ENCODE measurements at regions not wholly inside any gene's neighbourhood (a gene's known extent, or its start where the extent isn't known, plus 50 kb on each side); places are given as distances from the start of the nearest gene placed in this dataset.

DNA sequence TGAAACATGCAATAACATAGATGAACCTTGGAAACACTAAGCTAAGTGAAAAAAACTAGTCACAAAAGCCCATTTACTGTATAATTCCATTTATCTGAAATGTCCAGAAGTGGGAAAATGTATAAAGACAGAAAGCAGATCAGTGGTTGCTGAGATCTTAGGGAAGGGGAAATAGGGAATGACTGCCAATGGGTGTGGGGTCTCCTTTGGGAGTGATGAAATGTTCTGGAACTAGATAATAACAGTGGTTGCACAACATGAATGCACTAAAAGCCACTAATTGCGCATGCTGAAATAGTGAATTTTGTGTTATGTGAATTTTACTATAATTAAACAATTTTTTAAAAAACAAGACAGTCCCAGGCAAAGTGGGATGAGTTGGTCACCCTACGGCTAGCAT is 472.8 kb downstream of the CCDC171 start:
- DNase-seq: no peak

DNA sequence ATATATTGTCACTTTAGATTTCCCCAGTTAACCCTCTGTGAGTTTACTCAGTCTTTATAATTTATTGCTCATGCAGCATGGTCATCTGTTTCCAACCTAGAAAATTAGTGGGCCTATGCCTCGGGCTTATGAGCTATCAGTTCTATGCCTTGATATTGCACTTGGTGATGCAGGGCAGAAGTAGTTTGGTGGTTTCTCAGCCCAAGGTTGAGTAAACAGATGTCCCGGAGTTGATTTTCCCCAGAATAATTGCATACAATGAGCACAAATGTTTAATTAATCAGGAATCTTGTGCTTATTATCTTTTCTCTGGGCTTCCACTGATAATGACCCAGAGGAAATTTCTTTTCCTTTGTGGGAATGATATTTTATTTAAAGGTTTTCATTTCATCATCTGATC is 474.0 kb downstream of the CCDC171 start:
- DNase-seq: no peak

DNA sequence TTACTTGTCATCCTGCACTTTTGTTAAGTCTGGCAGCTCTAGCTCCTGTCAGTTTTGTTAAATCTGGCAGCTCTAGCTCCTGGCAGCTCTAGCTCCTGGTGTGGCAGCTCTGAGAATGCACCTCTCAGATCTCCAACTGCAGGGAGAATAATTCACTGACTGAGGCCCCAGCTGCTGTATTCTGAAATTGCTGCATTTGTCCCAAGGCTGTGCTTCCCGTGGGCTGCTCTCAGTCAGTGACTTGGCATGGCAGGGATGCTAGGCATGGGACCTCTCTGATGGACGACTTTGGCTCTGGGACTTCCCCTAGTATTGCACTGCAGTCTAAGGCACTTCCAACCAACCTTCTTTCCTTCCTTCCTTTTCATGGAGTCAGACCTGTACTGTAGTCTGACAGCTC is 475.7 kb downstream of the CCDC171 start:
- DNase-seq: no peak

DNA sequence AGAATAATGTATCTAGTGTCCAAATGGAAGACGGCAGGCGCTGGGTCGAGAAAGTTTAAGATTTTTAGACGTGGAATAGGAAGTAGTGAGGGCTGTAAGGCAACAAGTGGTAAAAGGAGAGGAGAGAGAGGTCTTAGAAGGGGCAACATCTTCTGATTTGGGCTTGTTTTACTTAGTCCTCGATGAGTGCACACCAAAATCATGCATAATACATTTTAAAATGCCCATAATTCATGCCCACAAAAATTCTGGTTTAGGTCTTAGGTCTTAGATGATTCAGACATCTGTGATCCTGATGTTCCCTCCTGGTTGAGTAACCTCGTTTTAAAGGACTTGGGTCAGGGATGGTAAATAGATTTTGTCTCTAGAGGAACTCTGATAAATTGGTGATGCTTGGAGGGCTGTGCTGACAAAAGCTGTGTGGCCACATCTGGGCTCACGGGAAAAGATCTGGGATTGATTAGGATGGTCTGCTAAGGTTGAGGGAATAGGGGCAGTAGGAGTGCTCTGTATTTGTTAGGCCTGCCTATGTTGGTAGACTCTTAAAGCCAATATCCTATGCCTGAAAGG is 476.3 kb downstream of the CCDC171 start:
- no peak for DNase-seq

DNA sequence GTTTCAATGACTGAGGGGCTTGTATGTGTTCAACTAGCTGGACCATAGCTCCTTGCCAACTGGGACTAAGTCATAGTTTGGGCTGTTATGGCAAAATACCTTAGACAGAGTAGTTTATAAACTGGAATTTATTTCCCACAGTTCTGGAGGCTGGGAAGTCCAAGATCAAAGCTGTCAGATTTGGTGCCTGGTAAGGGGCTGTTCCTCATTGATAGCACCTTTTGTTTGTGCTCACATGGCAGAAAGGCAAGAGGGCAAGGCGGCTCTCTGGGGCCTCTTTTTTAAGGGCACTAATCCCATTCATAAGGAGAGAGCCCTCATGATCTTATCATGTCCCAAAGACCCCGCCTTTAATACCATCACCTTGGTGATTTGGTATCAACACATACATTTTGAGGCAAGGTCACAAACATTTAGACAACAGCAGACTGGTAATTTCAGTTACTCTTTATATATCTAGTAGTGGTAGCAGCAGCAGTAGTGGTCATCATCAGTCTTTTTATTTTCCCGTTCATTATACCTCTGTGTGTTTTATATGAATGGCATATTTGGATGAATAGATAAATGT is 477.0 kb downstream of the CCDC171 start:
- DNase-seq: no peak

DNA sequence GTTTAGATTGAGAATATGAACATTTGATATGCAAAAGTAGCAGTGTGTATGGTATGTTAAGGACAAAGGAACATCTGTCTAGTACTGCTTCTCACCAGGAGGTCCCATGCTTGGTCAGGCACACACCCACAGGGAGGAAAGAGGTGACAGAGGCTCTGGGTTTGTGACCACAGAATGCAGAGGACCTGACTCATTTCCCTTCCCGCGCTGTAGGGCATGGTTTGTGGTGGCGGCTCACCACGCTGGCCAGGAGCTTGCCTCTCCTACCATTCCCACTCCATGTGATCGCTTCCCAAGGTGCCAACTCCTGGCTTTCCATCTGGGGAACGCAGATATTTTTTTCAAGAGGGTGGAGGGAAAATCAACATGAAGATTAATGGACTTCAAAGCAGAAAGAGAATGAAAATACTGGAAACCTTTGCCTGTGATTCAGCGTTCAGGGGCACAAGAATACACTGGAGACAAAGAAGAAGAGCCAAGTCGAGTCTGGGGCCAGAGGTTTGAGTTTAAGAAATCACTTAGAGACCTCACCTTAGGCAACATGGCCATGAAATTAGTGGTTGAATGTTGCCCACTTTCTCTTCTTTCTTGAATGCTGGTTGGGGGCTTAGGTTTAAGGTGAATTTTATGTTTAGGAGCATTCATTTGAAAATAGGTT is 477.8 kb downstream of the CCDC171 start:
- DNase-seq: no peak

DNA sequence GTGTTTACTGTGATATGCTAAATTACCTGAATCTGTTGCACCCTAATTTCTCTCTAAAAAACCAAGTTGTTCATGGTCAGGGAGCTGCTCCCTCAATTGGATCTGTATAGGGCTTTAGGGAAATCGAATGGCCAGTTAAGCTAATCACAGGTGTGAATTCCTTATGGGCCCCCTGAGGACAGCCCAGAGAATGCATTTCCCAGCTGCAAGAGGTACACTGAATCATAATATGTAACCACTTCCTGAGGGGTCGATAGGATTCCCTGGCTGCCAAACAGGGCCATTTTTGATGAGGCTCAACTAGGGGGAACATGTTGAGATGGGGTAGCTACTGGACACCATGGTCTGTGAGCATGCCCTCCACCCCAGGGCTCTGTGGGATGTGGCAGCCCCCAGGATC is 478.6 kb downstream of the CCDC171 start:
- DNase-seq: no peak

DNA sequence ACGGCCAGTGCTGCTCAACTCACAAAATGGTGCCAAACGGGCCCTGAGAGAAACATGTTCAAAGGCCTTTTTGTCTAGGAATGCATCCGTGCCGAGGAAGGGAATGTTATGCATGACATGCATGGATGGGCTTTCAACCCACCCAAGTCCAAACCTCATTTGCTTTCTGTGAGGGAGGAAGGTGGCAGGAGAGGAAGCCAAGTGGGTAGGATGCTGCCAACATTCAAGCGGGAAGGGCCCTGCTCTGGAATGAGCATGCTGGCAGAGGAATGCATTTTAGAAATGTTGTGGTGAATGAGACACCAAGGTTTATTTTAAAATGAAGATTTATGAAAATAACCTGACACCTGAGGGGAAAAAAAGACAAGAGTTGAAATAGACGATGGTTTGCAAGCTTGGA is 479.1 kb downstream of the CCDC171 start:
- DNase-seq: no peak

DNA sequence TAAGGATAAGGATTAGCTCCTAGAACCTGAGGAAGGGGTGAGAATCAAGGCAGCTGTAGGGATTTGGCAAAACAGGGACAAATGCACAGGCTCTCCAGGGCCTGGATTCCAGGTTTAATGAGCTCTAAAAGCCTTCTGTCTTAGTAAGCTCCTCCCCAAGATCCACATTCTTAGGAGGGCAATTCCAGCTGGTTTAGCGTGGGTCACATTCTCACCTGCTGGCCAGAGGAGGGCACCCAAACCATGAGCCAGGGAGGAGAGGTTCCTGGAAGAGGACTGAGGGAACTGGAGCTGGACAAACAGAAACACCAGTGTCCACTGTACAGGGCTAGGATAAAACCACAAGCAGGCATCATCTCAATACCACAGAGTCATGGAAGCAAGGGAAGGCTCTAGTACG is 480.0 kb downstream of the CCDC171 start:
- DNase-seq: no peak

DNA sequence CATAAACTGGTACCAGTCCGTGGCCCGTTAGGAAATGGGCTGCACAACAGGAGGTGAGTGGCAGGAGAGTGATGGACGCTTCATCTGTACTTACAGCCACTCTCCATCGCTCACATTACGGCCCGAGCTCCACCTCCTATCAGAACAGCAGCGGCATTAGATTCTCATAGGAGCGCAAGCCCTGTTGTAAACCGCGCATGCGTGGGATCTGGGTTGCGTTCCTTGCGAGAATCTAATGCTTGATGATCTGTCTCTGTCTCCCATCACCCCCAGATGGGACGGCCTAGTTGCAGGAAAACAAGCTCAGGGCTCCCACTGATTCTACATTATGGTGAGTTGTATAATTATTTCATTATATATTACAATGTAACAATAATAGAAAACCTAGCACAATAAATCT is 480.4 kb downstream of the CCDC171 start:
- no peak for DNase-seq

DNA sequence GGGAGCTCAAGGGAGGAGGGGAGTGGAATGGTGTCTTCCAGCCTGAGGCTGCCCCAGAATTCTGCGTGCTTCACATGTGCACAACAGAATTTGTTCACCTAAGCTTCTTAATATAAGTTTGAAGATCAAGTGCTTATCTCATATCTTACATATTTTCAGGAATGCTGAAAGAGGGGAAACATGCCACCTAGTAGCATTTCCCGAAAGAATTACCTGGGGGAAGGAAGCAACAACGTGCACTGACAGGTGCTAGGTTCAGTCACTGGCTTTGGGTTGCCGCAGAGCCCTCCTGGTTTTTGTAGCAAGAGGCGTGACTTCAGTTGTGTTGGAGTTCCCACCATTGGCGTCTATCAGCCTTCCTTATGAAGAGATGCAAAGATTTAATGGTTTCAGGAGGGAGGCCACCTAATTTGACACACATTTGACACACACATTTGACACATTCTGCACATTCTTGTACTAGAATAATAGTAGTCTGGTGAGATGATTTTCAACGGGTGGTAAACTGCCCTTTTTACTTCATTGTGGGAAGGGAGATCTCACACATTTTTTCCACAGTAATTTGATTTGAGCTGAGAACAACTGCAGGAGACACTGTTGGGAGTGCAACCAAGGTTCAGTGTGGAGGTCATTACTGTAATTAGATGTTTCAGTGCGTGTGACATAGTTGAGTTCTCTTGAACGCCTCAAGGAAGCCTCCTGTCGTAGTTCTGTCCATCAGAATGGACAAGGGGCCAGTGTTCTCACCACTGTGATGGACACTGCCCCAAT is 481.3 kb downstream of the CCDC171 start:
- no peak for DNase-seq

DNA sequence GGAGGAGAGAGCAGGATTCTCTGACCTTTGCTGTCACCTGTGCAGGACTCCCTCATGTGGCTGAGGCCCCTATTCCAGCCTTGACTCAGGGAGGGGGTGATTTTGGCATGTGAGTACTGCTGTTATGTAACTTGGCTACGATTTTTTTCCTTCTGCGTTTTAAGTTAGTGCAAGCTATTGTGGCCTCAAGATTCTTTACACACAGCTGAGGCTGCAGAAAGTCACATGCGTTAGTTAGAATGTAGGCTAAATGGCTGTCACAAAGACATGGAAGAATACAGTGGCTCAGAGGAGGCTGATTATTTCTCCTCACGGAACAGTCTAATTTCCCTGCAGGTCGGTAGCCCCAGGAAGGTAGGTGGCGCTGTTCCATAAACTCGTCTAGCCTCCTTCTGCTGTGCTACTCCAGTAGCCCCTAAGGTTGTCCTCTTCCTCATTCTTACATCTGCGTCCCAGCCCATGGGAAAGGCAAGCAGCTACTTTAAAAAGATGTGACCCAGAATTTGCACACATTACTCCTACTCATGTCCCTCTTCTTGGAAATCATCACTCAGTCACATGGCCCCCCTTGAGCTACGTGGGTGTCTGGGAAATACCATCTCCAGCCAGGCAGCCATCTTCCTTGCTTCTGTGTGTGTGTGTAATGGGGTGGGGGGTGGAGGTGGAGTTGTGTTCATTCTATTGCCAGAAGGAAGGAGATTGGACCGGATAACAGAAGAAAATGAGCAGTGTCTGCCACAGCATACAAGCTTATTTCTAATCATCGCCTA is 486.6 kb downstream of the CCDC171 start:
- no peak for DNase-seq

DNA sequence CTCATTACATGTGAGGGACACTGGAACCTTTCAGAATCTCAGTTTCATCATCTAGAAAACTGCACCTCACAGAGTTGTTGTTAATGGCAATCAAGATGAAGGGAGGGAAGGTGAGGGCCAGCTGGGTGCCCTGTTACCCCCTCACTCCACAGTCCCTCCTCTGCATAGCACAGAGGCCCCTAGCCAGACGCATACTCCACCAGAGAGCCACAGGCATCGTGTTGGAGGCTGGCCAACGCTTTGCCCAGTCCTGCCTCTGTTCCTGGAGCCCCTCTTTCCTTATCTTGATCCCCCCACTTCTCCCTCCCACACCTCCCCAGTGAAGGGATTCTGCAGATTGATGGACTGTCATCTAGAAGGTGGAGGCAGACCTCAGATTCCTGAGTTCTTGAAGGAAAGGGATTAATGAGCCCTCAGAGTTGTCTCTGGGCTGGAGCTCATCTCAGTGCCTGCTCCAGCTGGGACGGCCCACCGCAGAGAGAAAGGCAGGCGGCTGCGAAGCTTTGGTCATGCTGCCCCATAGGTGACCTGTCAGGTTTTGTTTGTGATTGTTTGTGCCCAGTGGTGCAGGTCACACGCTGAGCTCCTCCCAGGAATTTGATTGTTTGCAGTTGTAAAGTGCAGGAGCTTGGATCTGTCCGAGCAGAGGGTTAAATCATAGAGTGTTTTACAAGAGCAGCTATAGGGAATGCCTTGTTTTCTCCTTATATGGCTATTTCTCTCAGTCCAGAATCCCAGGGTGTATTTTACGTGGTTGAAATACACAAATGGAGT is 487.3 kb downstream of the CCDC171 start:
- DNase-seq: no peak

DNA sequence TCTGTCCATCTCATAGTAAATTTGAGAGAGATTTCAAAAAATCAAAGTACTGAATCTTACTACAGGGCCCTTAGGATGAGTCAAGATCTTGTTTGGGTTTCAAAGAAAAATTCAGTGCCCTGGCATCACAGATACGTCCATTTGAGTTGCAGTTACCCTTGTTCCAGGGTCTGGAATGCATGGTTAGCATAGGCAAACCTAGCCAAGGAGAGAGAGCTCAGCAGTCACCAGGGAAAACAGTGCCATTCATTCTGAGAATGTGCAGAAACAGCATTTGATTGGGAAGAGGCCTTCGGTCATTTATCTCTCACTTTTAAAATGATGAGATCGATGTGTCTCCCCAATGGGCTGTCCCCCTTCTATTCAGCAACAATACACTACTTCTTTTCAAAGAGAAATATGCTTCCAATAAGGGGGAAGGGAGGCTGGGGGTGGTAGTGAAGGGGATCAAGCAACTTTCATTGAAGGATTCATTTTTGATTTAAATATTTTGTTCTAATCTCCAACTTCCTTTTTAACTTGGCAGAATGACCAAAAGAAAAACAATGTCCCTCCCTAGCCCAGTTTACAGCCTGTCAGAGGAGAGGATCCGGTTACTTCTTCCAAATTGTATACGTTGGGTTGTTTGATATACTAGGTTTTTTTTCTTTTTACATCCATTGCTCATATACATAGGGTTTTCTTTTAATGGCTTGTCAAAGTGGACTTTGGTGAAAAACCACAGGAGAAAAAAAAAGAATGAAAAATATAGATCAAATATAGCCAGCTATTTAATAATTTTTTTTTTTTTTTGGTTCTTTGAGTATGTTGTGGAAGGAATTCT is 491.1 kb downstream of the CCDC171 start:
- DNase-seq: no peak

DNA sequence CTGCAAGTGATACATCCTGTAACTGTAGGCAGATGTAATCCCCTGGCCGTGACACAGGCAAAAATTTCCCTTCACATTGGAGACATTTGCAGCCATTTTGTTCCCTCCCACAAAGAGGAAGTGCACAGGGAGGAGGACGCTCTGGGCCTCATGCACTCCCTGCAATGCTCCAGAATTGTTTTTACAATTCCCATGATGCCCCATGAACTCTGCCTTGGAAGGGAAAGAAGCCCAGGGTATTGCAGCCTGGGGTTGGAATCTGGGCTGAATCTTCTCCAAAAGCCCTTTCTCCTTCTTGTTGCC is 491.7 kb downstream of the CCDC171 start:
- DNase-seq: no peak

DNA sequence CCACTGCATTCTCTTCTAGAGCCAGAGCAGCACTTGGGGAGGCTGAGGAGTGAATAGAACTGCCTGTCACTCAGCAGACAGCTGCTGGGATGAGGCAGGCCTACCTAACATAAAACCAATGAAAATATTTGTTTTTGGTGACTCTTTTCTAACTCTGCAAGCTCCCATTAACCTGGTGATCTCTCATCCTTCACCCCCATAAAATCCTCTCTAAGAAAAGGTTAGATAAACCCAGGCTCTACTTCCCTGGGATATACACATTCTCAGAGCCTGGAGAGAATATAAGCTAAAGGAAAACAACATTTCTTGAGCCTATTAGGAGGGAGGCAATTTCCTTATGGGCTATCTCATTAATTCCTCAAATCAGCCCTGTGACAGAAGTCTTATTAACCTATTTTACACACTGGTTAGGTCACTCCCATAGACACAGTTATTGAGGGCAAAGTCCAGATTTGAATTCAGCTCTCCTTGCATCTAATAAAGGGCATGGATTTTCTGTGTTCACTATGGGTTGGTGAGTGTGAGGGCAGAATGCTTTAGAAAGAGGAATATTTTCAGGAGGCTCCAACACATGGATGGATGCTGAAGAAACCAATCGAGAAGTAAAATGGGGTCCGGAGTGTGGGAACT is 492.9 kb downstream of the CCDC171 start:
- DNase-seq: no peak

DNA sequence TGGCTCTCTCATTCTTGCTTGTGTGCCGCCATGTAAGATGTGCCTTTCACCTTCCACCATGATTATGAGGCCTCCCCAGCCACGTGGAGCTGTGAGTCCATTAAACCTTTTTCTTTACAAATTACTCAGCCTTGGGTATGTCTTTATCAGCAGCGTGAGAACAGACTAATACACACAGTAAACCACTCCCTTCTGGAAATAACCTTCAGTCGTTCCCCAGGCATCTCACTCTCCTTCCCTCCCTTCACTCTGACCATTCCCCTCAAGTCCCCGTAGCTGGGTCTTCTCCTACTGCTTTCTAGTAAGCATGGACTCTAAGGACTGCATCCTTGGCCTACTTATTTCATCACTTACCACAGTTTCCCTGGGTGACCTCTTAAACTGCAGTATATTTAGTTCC is 493.9 kb downstream of the CCDC171 start:
- DNase-seq: no peak

DNA sequence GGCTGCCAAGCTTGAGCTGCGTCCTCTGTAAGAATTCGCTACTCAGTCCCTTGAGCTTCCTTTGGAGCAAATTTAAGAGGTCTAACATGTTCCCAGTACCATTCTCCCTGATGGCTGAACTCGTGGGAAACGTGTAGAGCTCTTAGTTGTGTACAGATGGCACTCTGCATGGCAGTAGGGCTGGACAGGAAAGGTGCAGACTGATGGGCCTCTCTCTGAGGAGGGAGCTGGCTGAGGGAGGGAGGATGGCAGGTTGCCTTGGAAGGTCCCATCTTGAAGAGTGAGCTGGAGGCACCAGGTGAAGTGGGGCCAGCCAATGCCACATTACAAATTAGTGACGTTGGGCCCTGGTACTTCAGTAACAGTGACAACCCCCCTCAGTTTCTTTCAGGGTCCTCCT is 495.3 kb downstream of the CCDC171 start:
- DNase-seq: no peak

DNA sequence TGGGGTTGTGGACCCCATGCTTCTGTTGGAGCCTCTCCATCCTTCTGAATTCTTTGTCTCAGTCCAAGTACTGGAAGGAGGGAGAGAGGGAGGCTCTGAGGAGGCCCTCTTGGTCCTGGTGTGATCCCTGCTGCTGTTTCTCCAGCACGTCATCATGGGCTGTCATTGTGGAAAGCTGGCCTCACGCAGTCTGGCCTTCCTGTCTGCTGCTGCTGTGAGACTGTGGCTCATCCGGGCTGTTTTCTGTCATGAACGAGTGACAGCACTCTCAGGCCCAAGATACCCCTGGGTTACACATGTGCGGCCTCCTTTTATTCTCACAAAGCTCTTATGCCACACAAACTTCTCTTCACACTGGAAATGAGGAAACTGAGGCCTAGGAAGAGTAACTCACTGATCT is 499.3 kb downstream of the CCDC171 start:
- no peak for DNase-seq

DNA sequence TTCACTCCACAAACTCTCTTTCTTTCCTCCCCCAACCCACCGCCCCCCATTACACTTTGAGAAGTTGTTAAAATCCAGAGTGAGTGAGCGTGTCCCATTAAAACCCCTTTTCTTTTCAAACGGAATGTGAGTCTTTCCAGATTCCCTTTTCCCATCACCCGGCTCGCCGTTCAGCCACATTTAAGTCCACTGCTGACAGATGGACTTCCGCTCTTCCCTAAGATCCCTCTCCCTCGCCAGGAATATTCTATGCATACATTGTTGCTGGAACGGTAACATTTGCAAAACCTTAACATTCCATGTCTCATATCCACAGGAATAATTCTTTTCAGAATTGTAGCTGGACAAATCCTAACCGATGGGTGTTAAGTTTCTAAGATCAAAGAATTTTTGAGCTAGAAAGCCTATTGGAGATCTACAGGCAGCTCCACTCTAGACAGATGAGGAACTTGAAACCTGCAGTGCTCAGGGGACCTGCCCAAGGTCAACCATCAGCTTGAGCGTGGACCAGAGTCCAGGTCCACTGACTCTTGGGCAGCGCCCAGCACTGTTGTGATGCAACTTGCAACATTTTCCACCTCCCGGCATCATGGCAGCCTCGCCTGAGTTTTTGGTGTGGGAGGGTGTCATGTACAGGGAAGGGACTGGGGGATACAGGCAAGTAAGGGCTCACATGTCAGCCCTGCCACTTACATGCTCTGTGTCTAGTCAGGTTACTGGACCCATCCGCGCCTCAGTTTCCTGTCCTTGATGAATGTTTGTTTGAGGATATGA is 500.1 kb downstream of the CCDC171 start:
- no peak for DNase-seq

DNA sequence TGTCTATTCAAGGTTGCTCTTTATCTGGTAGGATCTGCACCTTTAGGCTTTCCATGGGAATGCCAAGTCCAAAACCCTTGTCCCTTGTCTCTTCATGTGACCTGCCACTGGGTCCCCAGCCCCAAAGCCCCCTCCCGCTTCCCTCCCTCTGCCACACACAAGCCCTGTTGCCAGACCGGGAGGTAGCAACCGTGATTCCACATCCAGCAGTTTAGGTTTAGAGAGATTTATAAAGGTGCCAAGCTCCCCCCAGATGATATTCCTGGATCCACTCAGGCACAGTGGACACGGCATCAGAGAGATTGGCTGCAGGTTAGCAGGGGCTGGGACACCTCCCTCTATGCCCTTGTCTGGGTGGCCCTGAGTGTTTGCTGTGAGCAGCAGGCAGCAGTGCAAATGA is 504.7 kb downstream of the CCDC171 start:
- DNase-seq: no peak

Data from NCI-H1417 (cell line).